OCI-LY3 (cell line): ENCODE measurements at regions not wholly inside any gene's neighbourhood (a gene's known extent, or its start where the extent isn't known, plus 50 kb on each side); places are given as distances from the start of the nearest gene placed in this dataset.

Experiments used
- CTCF ChIP-seq: fragments of 200-600, 300-600 bp; sonication (generic); IDR thresholded peaks from 2 replicates; pipeline ENCODE4 v1.5.1; 2014; ENCODE audit warnings: antibody characterized with exemption, low read length, low read depth
- EZH2phosphoT487 ChIP-seq: fragments of 200-600 bp; shearing (Covaris generic); IDR thresholded peaks from 2 replicates; pipeline ENCODE4 v1.6.1; 2018; ENCODE audit warnings: antibody characterized with exemption, mixed run types, low read depth

GRCh38 chr1:221440658-221441057, 301.2 kb downstream of the DUSP10 start:
- TF ChIP-seq CTCF = peak; percentile 43
- TF ChIP-seq EZH2phosphoT487 = no peak
